Globus pallidus (tissue), 1 donor: ENCODE measurements at regions not wholly inside any gene's neighbourhood (a gene's known extent, or its start where the extent isn't known, plus 50 kb on each side); places are given as distances from the start of the nearest gene placed in this dataset.
"Not testable (repeated sequence)": the region's sequence is repeated elsewhere in the genome, so short reads cannot be mapped to it uniquely, and the experiment has no call there.

ENCODE experiments used
- DNase-seq: peaks from one replicate; pipeline ENCODE4 v3.0.0-alpha.2; 2015; ENCODE audit warnings: low spot score

DNA sequence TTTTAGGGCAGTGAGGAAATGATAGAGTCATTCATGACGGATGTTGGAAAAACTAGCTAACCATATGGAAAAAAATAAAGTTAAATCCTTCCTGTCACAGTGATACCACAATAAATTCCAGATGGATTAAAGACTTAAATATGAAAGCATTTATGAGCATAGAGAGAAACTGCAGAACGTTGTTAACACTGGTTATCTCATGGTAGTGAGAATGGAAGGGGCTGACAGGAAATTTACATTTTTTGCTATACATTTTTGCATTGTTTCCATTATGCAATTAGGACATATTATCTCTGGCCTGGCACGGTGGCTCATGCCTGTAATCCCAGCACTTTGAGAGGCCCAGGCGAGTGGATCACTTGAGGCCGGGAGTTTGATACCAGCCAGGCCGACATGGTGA, 130.5 kb upstream of the VOPP1 start:
- not testable (repeated sequence) for DNase-seq

- not testable (repeated sequence) for DNase-seq
Observed at GRCh38 chr7:55699450-55699842, 127.1 kb upstream of the VOPP1 start.

- not testable (repeated sequence) for DNase-seq
Observed at GRCh38 chr7:55698607-55699449, 126.5 kb upstream of the VOPP1 start.

DNA sequence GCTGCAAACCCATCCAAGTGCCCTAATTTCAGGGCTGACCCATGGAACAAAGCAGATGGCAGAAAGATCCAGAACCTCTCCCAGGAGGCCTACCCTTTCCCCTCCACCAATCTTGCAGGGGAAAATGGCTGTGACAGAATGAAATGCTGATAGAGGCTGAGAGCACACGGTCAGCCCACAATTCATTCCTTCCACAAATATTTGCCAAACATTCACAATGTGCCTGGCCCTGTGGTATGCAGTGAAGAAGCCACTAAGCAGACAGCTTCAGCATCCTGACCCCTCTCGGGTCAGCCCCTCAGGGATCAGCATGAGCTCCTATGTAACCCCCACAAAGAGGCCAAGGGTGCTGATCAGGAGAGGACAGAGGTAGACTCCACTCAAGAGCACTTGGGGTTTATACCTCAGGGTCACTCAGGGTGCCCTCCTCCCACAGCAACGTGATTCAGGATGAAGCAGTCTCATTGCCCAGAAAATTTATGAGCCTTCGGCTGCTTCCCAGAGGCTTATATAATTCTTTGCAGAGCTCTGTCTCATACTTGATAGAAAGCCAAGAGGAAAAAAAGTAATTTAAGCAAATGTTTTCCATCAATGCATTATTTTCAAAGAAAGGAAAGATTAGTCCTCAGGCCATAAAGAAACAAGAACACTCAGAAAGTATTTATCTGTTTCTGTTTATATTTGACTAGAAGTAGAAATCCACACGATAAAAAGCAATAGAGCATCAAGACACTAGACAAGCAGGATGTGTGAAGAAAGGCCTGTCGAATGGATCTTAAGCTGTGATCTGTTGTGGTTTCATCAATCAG, 123.8 kb upstream of the VOPP1 start:
- DNase-seq = not testable (repeated sequence)

DNA sequence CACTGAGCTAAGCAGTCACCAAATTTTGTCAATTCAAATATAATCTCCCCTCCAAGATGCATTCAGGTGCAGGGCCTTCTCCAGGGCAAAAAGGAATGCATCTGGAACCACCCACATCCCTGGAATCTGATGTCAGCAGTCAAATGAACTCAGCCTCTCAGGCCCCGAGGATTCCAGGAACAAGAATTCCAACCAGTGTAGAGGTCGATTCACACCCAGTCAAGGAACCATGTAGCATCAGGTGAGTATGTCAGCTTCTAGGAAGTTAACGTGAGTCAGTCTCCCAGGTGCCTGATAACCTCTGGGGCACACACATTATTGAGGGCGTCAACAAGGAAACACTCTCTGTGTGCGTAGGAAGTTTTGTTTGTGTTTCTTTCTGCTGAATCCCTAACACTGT, 122.2 kb upstream of the VOPP1 start:
- DNase-seq = not testable (repeated sequence)

DNA sequence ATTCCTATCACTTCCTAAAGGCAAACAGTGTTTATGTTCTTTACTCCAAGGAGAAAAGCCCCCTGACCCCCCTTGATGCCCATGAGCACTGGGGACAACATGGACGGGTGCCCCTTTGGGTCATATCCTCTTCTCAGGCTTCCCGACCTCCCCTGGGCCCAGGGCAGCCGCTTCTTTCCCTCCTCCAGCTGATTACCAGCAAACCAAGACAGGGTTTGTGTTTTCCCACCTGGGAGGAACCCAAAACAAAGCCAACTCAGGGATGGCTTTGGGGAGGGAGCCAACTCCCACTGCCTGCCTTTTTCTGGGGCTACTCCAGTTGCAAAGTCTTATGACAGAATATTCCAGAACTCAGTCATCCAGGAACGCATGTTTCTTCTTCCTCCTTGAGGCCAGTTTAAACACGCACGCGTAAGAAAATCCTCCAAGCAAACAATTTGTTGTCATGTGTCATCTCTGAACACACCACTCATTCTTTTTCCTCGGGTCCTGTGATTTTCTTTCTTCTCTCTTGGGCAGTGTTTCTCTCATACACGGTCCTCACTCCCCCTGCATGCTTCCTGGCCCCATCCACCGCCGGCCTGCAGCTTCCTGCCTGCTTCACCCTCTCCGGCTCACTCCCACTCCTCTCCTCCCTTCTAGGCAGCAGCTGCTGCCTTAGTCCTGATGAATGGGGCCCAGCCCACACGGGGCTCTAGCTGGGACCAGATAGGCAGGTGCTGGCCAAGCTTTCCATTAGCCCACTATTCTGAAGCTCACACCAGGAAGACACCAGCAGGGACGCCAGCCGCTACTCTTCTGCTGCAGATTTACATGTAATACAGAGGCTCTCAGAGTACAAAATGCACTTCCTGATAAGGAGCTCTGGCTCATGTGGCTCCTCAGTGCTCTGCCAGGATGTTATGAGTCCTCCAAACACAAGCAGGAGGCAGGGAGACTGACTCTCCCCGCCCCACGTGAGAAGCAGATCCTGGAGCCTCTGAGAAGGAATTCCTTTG, 116.7 kb upstream of the VOPP1 start:
- not testable (repeated sequence) for DNase-seq

DNA sequence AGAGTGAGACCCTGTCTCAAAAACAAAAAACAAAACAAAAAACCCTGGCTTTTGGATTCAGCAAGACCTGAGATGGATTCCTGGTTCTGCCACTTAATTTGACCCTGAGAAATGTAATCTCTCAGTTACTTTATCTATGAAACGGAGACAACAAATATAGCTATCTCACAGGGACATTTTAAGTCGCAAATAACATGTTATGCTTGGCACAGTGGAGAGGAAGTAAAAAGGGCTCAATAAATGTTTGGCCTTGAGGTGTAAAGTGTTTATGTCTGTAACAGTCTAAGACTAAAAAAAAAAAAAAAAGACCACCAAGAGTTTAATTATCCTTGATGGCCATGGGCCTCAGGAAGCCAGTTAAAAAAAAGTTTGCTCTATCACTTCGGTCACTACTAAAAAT, 116.0 kb upstream of the VOPP1 start:
- not testable (repeated sequence) for DNase-seq

GRCh38 chr7:55687252-55687651, 115.0 kb upstream of the VOPP1 start:
- not testable (repeated sequence) for DNase-seq

GRCh38 chr7:55686771-55687170, 114.5 kb upstream of the VOPP1 start:
- DNase-seq = not testable (repeated sequence)

- not testable (repeated sequence) for DNase-seq
Observed at GRCh38 chr7:55683501-55683900, 111.2 kb upstream of the VOPP1 start.

- DNase-seq = not testable (repeated sequence)
Observed at GRCh38 chr7:55675589-55675988, 103.3 kb upstream of the VOPP1 start.

DNA sequence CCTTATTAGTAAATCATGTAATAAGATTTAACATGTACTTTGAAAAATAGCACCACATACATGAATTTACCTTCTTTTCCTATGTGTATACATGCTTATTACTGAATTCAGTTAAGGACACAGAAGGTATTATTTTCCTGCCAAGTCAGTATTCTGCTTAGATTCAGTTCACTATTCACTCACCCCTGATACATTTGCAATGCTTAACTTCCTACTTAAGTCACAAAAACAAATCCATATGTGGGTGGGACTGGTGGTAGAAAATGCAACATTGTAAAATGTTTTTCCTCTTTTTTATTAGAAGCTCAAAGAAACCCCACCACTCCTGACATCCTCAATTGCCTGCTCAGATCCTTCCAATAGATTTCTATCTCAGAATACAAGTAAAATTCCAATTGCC, 101.2 kb upstream of the VOPP1 start:
- DNase-seq = not testable (repeated sequence)

GRCh38 chr7:55672084-55672483, 99.8 kb upstream of the VOPP1 start:
- not testable (repeated sequence) for DNase-seq

DNA sequence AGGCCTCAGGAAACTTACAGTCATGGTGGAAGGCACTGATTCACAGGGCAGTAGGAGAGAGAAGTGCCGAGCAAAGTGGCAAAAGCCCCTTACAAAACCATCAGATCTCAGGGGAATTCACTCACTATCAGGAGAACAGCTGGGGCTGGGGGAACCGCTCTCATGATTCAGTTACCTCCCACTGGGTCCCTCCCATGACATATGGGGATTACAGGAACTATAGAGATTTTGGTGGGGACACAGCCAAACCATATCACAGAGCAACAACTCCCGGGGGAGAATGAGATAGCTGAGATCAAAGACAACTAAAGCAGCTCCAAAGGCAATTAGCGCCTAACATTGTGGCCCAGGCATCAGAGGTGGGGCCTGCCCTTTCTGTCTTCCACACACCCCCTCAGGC, 85.4 kb upstream of the VOPP1 start:
- no peak for DNase-seq

GRCh38 chr7:55651057-55651456, 78.8 kb upstream of the VOPP1 start:
- DNase-seq = no peak

DNA sequence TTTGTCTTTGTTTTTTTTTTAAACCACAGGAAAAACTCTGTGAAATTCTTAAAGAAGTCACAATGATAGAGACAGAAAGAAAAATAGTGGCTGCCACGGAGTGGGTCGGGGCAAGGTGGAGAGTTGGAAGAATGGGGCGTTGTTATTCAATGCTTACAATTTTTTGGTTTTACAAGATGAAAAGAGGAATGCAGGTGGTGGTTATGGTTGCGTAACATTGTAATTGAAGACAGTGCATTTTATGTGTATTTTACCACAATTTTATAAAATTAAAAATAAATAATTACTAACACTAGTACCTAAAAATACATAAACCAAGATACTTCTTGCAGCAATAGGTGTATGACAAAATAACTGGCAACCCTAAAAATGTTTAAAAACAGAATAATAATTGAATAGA, 76.9 kb upstream of the VOPP1 start:
- DNase-seq = no peak

- no peak for DNase-seq
Observed at GRCh38 chr7:55644567-55644966, 72.3 kb upstream of the VOPP1 start.

- DNase-seq = no peak
Observed at GRCh38 chr7:55642266-55642665, 70.0 kb upstream of the VOPP1 start.

DNA sequence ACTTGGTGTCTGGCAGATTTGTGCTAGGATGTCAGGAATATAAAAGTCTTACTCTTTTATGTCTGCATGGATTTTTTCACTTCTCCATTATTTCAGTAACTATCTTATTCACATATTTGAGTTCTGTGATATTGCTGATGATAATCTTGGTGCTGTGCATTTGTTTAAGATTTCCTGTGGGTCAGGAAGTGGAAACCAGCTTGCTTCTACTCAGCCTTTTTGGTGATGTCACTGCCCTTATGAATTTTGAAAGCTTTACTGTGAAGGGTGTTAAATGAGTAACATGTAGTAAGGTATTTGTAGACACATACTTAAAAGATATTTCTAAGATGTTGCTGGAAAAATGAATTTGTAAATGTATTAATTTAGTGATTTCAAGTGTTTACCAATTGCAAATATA, 69.5 kb upstream of the VOPP1 start:
- no peak for DNase-seq

GRCh38 chr7:55641273-55641691, 69.0 kb upstream of the VOPP1 start:
- DNase-seq = peak; percentile 56

- no peak for DNase-seq
Observed at GRCh38 chr7:55639640-55640039, 67.3 kb upstream of the VOPP1 start.
